ENCODE measurements at regions not wholly inside any gene's neighbourhood (a gene's known extent, or its start where the extent isn't known, plus 50 kb on each side); places are given as distances from the start of the nearest gene placed in this dataset.

- Histone ChIP-seq H3K36me3 (ENCODE audit: insufficient read depth, low read length) (no peaks in the 10 kb centered on the region), H3K27ac (ENCODE audit: low read length) (no peak overlapping the region), H3F3A (ENCODE audit: insufficient read depth, low read length, poor library complexity, severe bottlenecking) (no peaks in the 10 kb centered on the region), H3K4me2 (ENCODE audit: low read length) (no peak overlapping the region), H3K4me3 (ENCODE audit: low read length) (no peak overlapping the region), H4K20me1 (ENCODE audit: insufficient read depth) (no peaks in the 10 kb centered on the region), H2AFZ (ENCODE audit: low read depth, low read length) (no peak overlapping the region), H3K27me3 (ENCODE audit: insufficient read depth, low read depth, low read length) (peaks cover 7% of the 10 kb centered on the region), H3K9me2 (ENCODE audit: insufficient read depth, low read length) (no peaks in the 10 kb centered on the region), H3K9me3 (ENCODE audit: low read length) (no peaks in the 10 kb centered on the region), H3K79me2 (replicated peaks; ENCODE audit: insufficient read depth, low read length) (no peaks in the 10 kb centered on the region), H3K9ac (ENCODE audit: low read length) (no peak overlapping the region)
- TF ChIP-seq POLR2AphosphoS5 (IDR thresholded peaks at IDR 0.05) (no peak), EP300 (conservative IDR thresholded peaks at IDR 0.05; ENCODE audit: poor library complexity, severe bottlenecking) (no peak), TAF1 (IDR thresholded peaks at IDR 0.05; ENCODE audit: low read depth) (no peak), SMC3 (conservative IDR thresholded peaks at IDR 0.05; ENCODE audit: poor library complexity) (no peak), MXI1 (conservative IDR thresholded peaks at IDR 0.05; ENCODE audit: poor library complexity, severe bottlenecking) (no peak), RAD21 (conservative IDR thresholded peaks at IDR 0.05) (no peak), CTCF (IDR thresholded peaks at IDR 0.05; ENCODE audit: poor library complexity, severe bottlenecking) (no peak), EZH2 (IDR thresholded peaks at IDR 0.05; ENCODE audit: borderline replicate concordance, insufficient read depth, low read length, poor library complexity, severe bottlenecking) (no peak)
- TF ChIP-seq, protein P1, sequence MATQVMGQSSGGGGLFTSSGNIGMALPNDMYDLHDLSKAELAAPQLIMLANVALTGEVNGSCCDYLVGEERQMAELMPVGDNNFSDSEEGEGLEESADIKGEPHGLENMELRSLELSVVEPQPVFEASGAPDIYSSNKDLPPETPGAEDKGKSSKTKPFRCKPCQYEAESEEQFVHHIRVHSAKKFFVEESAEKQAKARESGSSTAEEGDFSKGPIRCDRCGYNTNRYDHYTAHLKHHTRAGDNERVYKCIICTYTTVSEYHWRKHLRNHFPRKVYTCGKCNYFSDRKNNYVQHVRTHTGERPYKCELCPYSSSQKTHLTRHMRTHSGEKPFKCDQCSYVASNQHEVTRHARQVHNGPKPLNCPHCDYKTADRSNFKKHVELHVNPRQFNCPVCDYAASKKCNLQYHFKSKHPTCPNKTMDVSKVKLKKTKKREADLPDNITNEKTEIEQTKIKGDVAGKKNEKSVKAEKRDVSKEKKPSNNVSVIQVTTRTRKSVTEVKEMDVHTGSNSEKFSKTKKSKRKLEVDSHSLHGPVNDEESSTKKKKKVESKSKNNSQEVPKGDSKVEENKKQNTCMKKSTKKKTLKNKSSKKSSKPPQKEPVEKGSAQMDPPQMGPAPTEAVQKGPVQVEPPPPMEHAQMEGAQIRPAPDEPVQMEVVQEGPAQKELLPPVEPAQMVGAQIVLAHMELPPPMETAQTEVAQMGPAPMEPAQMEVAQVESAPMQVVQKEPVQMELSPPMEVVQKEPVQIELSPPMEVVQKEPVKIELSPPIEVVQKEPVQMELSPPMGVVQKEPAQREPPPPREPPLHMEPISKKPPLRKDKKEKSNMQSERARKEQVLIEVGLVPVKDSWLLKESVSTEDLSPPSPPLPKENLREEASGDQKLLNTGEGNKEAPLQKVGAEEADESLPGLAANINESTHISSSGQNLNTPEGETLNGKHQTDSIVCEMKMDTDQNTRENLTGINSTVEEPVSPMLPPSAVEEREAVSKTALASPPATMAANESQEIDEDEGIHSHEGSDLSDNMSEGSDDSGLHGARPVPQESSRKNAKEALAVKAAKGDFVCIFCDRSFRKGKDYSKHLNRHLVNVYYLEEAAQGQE (IDR thresholded peaks at IDR 0.05; ENCODE audit: borderline replicate concordance) = no peak
These were observed 115.2 kb upstream of the TOP3B start for GRCh38 chr22:22097727-22098228.

- H3K9me3 ChIP-seq (ENCODE audit: low read length) = no peaks in the 10 kb centered on the region
- no peak overlapping the region for H3K9ac ChIP-seq (ENCODE audit: low read length)
- peaks cover 14% of the 10 kb centered on the region for H3K27me3 ChIP-seq (ENCODE audit: insufficient read depth, low read depth, low read length)
- TF ChIP-seq SMC3 (conservative IDR thresholded peaks at IDR 0.05; ENCODE audit: poor library complexity) = no peak
- TF ChIP-seq CTCF (IDR thresholded peaks at IDR 0.05; ENCODE audit: poor library complexity, severe bottlenecking) = no peak
- no peak for TF ChIP-seq EZH2 (IDR thresholded peaks at IDR 0.05; ENCODE audit: borderline replicate concordance, insufficient read depth, low read length, poor library complexity, severe bottlenecking)
- TF ChIP-seq MXI1 (conservative IDR thresholded peaks at IDR 0.05; ENCODE audit: poor library complexity, severe bottlenecking) = no peak
- no peak for TF ChIP-seq RAD21 (conservative IDR thresholded peaks at IDR 0.05)
- TF ChIP-seq, protein P1 (IDR thresholded peaks at IDR 0.05; ENCODE audit: borderline replicate concordance) = no peak
- no peak for TF ChIP-seq TAF1 (IDR thresholded peaks at IDR 0.05; ENCODE audit: low read depth)
- no peak for TF ChIP-seq EP300 (conservative IDR thresholded peaks at IDR 0.05; ENCODE audit: poor library complexity, severe bottlenecking)
- no peak for TF ChIP-seq POLR2AphosphoS5 (IDR thresholded peaks at IDR 0.05)
- no peak overlapping the region for H3K27ac ChIP-seq (ENCODE audit: low read length)
- no peaks in the 10 kb centered on the region for H3K9me2 ChIP-seq (ENCODE audit: insufficient read depth, low read length)
- H2AFZ ChIP-seq (ENCODE audit: low read depth, low read length) = no peak overlapping the region
- no peaks in the 10 kb centered on the region for H3F3A ChIP-seq (ENCODE audit: insufficient read depth, low read length, poor library complexity, severe bottlenecking)
- H3K79me2 ChIP-seq (replicated peaks; ENCODE audit: insufficient read depth, low read length) = no peaks in the 10 kb centered on the region
- H4K20me1 ChIP-seq (ENCODE audit: insufficient read depth) = no peaks in the 10 kb centered on the region
- no peaks in the 10 kb centered on the region for H3K36me3 ChIP-seq (ENCODE audit: insufficient read depth, low read length)
- H3K4me2 ChIP-seq (ENCODE audit: low read length) = no peak overlapping the region
- H3K4me3 ChIP-seq (ENCODE audit: low read length) = no peak overlapping the region
These were observed 112.3 kb upstream of the TOP3B start for GRCh38 chr22:22094921-22095320.
